ENCODE measurements at regions not wholly inside any gene's neighbourhood (a gene's known extent, or its start where the extent isn't known, plus 50 kb on each side); places are given as distances from the start of the nearest gene placed in this dataset.
A peak's percentile ranks its signal among the peaks of the same experiment; 100 is the strongest.

- peak; percentile 87 for TF ChIP-seq CEBPB (IDR thresholded peaks at IDR 0.05; ENCODE audit: low read depth, low read length)
- TF ChIP-seq MAZ (IDR thresholded peaks at IDR 0.05; ENCODE audit: borderline replicate concordance, low read depth, low read length): no peak
- TF ChIP-seq FOS (IDR thresholded peaks at IDR 0.05; ENCODE audit: low read depth, low read length): peak; percentile 61
- Histone ChIP-seq H3K9me3 (ENCODE audit: control insufficient read depth, insufficient read depth, low read length) (no peaks in the 10 kb centered on the region), H3K4me2 (ENCODE audit: low read depth, low read length) (no peak overlapping the region), H3K4ac (ENCODE audit: low read depth, low read length) (no peak overlapping the region), H2BK120ac (ENCODE audit: low read depth, low read length) (no peak overlapping the region), H3K4me1 (ENCODE audit: control insufficient read depth, insufficient read depth, low read length) (no peaks in the 10 kb centered on the region), H3K36me3 (ENCODE audit: control insufficient read depth, insufficient read depth, low read length) (no peaks in the 10 kb centered on the region), H3K14ac (replicated peaks; ENCODE audit: low read depth, low read length) (no peak overlapping the region), H2AK9ac (replicated peaks; ENCODE audit: low read depth, low read length, poor library complexity) (no peak overlapping the region), H4K8ac (ENCODE audit: low read depth in 2 of 2, low read length in 2 of 2) (no peak overlapping the region), H3K27me3 (ENCODE audit: control insufficient read depth, insufficient read depth, low read length) (no peaks in the 10 kb centered on the region), H2BK20ac (ENCODE audit: low read depth, low read length) (no peak overlapping the region), H3K9ac (ENCODE audit: low read depth, low read length) (no peak overlapping the region), H3K23ac (ENCODE audit: low read depth, low read length) (no peak overlapping the region), H3K79me1 (ENCODE audit: low read depth in 1 of 2, low read length in 2 of 2) (no peaks in the 10 kb centered on the region), H2BK15ac (ENCODE audit: low read depth, low read length) (no peak overlapping the region), H2AK5ac (ENCODE audit: low read depth, low read length) (no peak overlapping the region), H3K4me3 (ENCODE audit: insufficient read depth, low read depth, low read length) (no peak overlapping the region), H4K5ac (ENCODE audit: low read depth, low read length) (no peak overlapping the region), H4K20me1 (ENCODE audit: insufficient read depth, low read length) (no peaks in the 10 kb centered on the region), H2BK5ac (ENCODE audit: low read depth, low read length, poor library complexity, severe bottlenecking) (no peak overlapping the region), H3K9me1 (ENCODE audit: insufficient read depth, low read length) (no peaks in the 10 kb centered on the region), H4K91ac (ENCODE audit: insufficient read depth, low read depth, low read length) (no peak overlapping the region), H3K27ac (ENCODE audit: insufficient read depth, low read length) (no peak overlapping the region), H3K18ac (ENCODE audit: low read depth, low read length) (no peak overlapping the region), H3K56ac (ENCODE audit: extremely low read depth, insufficient read depth, low read length) (no peak overlapping the region), H2AFZ (replicated peaks; ENCODE audit: low read length, poor library complexity) (no peak overlapping the region)
- intact Hi-C loops (cut with micrococcal nuclease) (loop anchor here (2.0 kb wide), 1 partner anchor 29 kb away; no protein-coding TSS in a partner anchor), dilution Hi-C loops (cut with HindIII; ENCODE audit: low sequenced_read_pairs, unreplicated experiment) (no loop called here), in situ Hi-C loops (cut with MboI; ENCODE audit: low sequenced_read_pairs) (no loop called here)
- peak; percentile 83 for DNase-seq
- ATAC-seq (ENCODE audit: low read depth): peak; percentile 86
- CTCF ChIA-PET: no interaction called here
- POLR2A ChIA-PET (ENCODE audit: unreplicated experiment): interaction anchor here (0.6 kb wide), 1 partner anchor 161 kb away, joined by 9 read pairs; no protein-coding TSS in a partner anchor
- BruUV-seq (replicated peaks): no TSS peak
- no CpG with 5 or more reads among the region's 3 CpGs for WGBS, 2 experiments (ENCODE audit: extremely low coverage in 2 of 2, insufficient read length in 1 of 2)
Measured at GRCh38 chr4:20603671-20604313, 96.5 kb upstream of the PACRGL start.
